GM20000 (cell line): ENCODE measurements at regions not wholly inside any gene's neighbourhood (a gene's known extent, or its start where the extent isn't known, plus 50 kb on each side); places are given as distances from the start of the nearest gene placed in this dataset.

ENCODE experiments used
- DNase-seq: peaks from one replicate; pipeline ENCODE4 v3.0.0; 2012; ENCODE audit warnings: low spot score
- TF ChIP-seq, protein P1 (sequence below): IDR thresholded peaks from 2 replicates; pipeline ENCODE4 v1.5.1; 2012; ENCODE audit warnings: mild to moderate bottlenecking, control low read depth; ENCODE audit errors: extremely low read depth, missing control alignments

- TF ChIP-seq, protein P1, sequence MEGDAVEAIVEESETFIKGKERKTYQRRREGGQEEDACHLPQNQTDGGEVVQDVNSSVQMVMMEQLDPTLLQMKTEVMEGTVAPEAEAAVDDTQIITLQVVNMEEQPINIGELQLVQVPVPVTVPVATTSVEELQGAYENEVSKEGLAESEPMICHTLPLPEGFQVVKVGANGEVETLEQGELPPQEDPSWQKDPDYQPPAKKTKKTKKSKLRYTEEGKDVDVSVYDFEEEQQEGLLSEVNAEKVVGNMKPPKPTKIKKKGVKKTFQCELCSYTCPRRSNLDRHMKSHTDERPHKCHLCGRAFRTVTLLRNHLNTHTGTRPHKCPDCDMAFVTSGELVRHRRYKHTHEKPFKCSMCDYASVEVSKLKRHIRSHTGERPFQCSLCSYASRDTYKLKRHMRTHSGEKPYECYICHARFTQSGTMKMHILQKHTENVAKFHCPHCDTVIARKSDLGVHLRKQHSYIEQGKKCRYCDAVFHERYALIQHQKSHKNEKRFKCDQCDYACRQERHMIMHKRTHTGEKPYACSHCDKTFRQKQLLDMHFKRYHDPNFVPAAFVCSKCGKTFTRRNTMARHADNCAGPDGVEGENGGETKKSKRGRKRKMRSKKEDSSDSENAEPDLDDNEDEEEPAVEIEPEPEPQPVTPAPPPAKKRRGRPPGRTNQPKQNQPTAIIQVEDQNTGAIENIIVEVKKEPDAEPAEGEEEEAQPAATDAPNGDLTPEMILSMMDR: no peak
- DNase-seq: no peak
These were observed 218.5 kb upstream of the E2F8 start for GRCh38 chr11:19459240-19459639.

DNA sequence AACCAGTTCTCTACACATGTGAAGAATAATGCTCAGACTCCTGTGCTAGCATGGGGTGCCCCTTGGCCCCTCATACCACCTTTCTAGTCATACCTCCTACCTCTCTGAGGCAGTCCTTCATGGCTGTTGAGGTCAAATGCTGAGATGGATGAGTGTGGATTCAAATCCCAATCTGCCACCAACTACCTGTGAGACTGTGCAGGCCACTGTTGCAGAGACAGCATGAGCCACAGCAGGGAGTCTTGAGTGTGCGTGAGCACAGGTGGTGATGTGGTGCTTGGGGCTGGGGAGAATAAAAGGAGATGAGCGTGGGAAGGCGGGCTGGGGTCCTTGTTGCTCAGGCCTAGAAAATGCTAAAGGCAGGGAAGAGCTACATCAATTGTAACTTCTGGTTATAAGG is 218.0 kb upstream of the E2F8 start:
- TF ChIP-seq, protein P1: no peak
- no peak for DNase-seq

DNA sequence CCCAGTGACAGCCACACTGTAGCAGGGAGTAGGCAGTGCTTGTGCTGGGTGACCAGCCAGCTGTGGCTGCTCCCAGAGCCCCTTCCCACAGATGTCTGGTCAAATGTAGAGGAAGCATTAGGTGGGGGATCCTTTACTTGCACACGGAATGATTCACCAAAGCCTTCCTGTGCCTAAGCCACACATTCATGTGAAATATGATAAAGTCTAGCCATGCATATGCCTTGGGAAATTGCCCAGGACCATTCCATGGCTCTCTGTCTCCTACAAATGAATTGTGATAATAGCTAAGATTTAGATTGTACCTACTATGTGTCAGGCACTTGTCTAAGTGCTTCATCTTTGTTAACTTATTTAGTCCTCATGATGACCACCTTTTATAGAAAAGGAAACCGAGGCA is 217.5 kb upstream of the E2F8 start:
- TF ChIP-seq, protein P1: no peak
- no peak for DNase-seq

GRCh38 chr11:19455731-19456130 is 215.0 kb upstream of the E2F8 start:
- TF ChIP-seq, protein P1: no peak
- no peak for DNase-seq

GRCh38 chr11:19453651-19454257 is 213.0 kb upstream of the E2F8 start:
- DNase-seq: no peak
- TF ChIP-seq, protein P1: no peak

GRCh38 chr11:19451609-19452008 is 210.9 kb upstream of the E2F8 start:
- TF ChIP-seq, protein P1: no peak
- no peak for DNase-seq

DNA sequence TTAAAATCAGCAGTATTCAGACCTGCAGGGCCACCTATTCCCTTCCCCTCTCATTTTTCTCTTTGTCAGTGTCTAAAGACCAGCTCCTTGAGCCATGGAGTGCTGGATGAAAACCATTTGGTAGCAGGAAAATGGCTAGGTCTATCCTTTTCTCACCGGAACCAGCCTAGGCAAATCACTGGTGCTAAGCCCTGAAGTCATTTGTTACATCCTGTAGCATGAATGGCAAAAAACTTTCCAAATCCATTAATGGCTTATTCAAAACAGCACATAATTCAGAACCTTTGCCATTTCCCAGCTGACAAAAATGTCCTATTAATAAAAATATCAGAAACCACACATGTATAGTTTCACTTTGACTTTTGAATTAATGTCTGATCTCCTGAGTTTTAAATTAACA is 209.5 kb upstream of the E2F8 start:
- TF ChIP-seq, protein P1: no peak
- DNase-seq: no peak
